ENCODE measurements at regions not wholly inside any gene's neighbourhood (a gene's known extent, or its start where the extent isn't known, plus 50 kb on each side); places are given as distances from the start of the nearest gene placed in this dataset.

DNA sequence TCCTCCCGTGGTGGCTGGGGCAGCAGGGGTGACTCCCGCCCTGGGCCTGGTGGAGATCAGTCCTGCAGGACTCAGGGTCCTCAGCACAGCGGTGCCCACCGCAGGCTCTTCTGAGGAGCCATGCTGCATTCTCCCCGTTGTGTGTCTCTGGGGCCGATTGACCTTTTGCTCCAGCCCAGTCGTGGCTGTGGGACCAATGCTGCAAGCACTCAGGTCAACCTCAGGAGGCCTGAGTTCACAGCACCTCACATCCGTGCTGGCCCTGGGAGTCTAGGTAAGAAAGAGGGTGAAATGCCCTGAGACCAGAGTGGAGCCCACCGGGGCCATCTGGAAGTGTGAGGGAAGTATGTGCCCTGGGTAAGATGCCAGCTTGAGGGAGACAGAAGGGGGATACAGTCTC is 316.1 kb upstream of the B3GAT1 start:
- no peak overlapping the region for H3K4me3 ChIP-seq (ENCODE audit: control insufficient read depth, low read depth, low read length)
- no peak for DNase-seq (ENCODE audit: low read depth)
- TF ChIP-seq, protein P1, sequence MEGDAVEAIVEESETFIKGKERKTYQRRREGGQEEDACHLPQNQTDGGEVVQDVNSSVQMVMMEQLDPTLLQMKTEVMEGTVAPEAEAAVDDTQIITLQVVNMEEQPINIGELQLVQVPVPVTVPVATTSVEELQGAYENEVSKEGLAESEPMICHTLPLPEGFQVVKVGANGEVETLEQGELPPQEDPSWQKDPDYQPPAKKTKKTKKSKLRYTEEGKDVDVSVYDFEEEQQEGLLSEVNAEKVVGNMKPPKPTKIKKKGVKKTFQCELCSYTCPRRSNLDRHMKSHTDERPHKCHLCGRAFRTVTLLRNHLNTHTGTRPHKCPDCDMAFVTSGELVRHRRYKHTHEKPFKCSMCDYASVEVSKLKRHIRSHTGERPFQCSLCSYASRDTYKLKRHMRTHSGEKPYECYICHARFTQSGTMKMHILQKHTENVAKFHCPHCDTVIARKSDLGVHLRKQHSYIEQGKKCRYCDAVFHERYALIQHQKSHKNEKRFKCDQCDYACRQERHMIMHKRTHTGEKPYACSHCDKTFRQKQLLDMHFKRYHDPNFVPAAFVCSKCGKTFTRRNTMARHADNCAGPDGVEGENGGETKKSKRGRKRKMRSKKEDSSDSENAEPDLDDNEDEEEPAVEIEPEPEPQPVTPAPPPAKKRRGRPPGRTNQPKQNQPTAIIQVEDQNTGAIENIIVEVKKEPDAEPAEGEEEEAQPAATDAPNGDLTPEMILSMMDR (IDR thresholded peaks at IDR 0.05; ENCODE audit: control insufficient read depth, insufficient read depth, low read depth, low read length, missing control alignments), result no peak

DNA sequence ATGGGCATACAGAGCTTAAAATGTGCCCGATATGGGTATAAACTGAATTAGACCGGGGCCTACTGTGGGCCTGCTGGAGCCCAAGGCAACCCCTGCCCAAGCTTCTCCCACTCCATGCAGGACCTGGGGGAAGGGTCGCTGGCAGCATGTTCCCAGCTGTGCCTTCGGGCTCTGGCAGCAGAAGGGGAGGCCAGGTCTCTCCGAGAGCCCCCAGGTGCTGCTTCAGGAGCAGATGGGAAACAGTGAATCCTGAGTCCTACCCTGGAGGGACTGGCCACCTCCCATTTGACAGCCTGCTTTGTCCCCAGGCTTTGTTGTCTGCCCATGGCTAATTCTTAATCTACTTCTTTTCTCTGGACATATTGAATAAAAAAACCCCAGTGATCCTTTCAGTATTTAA is 315.6 kb upstream of the B3GAT1 start:
- TF ChIP-seq, protein P1 (IDR thresholded peaks at IDR 0.05; ENCODE audit: control insufficient read depth, insufficient read depth, low read depth, low read length, missing control alignments), result no peak
- no peak overlapping the region for H3K4me3 ChIP-seq (ENCODE audit: control insufficient read depth, low read depth, low read length)
- no peak for DNase-seq (ENCODE audit: low read depth)

DNA sequence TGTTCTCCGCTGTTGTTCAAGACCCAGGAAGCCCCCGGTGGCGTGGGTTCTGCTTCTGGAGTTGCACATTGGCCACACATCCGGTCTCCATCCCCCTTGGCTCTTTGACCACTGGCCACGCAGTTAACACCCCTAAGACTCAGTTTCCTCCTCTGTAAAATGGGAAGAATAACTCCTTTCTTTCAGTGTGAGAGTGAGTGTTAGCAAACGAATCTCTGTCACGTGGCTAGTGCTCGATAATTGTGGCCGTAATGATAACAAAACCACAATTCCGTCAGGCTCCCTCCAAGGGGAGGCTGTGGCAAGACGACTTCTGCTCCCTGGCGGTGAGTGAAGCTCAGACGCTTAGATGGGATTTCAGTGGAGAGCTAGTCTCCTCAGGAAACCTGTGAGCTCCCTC is 315.2 kb upstream of the B3GAT1 start:
- no peak for DNase-seq (ENCODE audit: low read depth)
- TF ChIP-seq, protein P1 (IDR thresholded peaks at IDR 0.05; ENCODE audit: control insufficient read depth, insufficient read depth, low read depth, low read length, missing control alignments), result no peak
- H3K4me3 ChIP-seq (ENCODE audit: control insufficient read depth, low read depth, low read length), result no peak overlapping the region

DNA sequence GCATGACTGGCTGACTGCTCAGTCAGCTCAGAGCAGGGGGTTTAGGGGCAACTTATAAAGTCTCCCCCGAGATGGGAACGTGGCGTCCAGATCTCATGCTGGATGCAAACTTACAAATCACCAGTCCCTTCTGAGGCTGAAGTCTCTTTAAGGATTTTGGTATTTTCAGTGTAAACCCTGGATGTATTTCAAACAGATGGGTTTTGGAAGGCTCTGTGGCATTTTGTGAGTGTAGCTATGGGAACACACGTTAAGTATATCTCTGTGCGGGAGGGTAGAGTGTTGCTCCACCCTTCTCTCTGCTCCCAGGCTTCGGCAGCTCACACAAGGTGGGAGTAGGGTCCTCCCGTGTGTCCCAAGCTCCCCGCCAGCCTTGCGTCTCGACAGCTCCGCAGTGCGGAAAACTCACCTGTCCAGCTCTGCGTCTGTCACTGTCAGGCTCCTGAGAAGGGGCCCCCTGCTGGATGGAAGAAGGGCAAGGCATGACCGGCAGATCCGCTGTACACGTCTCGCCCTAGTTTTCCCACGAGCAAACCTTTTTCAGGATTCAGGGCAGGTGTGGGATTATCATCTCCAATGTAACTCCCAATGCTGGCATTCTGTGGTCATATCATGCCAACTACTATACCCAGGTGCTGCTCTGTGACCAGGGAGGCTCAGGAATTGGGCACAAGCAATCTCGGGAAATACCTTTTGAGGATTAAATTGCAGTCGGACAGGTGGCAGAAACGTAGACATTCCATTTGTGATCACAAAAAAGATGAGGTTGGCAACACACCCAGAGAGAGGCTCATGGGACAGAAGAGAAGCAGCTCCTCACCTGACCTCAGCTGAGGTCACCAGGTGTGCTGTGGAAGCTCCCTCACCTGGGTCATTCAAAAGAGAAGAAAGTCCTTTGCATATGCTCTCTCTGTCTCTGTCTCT is 313.9 kb upstream of the B3GAT1 start:
- DNase-seq (ENCODE audit: low read depth), result no peak
- TF ChIP-seq, protein P1 (IDR thresholded peaks at IDR 0.05; ENCODE audit: control insufficient read depth, insufficient read depth, low read depth, low read length, missing control alignments), result no peak
- H3K4me3 ChIP-seq (ENCODE audit: control insufficient read depth, low read depth, low read length), result no peak overlapping the region

DNA sequence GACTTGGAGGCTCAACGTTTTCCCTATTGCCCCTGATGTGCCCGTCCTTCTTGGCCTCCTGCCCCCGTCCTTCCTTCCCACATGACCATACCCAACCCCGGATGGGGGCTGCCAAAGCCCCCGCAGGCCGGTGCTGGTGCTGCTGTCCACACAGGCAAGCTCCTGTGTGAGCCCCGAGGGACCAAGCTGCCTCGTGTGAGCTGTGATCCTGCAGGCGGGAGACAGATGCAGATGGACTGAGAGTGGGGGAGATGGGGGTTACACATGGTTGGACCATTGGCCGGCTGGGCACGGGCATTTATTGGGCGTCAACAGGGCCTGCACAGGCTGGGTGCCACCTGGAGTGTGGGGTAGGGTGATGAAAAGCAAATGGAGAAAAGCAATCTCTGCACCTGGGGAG is 313.2 kb upstream of the B3GAT1 start:
- TF ChIP-seq, protein P1 (IDR thresholded peaks at IDR 0.05; ENCODE audit: control insufficient read depth, insufficient read depth, low read depth, low read length, missing control alignments), result no peak
- H3K4me3 ChIP-seq (ENCODE audit: control insufficient read depth, low read depth, low read length), result no peak overlapping the region
- DNase-seq (ENCODE audit: low read depth), result no peak

- H3K4me3 ChIP-seq (ENCODE audit: control insufficient read depth, low read depth, low read length), result no peak overlapping the region
Observed at GRCh38 chr11:134724779-134725140, 312.7 kb upstream of the B3GAT1 start.

More at GRCh38 chr11:134724779-134725140, 312.7 kb upstream of the B3GAT1 start:
- DNase-seq (ENCODE audit: low read depth), result no peak
- TF ChIP-seq, protein P1 (IDR thresholded peaks at IDR 0.05; ENCODE audit: control insufficient read depth, insufficient read depth, low read depth, low read length, missing control alignments), result no peak

Data from AG09309 (cell line).